ENCODE measurements at regions not wholly inside any gene's neighbourhood (a gene's known extent, or its start where the extent isn't known, plus 50 kb on each side); places are given as distances from the start of the nearest gene placed in this dataset.

DNA sequence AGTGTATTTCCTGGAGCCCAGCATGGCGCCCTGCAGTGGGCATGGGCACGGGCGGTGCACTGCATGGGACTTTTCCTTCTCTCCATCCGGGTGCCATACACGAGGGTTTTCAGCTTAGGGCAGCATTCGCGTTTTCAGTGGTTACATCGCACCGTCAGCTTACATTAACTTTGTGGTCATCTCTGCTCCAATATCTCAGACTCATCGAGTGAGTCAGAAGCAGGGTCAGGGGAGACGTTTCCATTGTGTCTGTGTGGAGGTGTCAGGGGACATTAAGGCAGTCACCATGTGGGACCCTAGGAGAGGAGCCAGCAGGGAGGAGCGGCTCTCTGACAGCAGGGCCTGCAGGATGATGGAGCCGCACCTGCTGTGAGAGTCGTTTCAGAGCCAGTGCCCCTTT is 541.0 kb downstream of the FGF9 start:
- Histone ChIP-seq H2AFZ (ENCODE audit: low read depth, low read length) (no peak overlapping the region), H3K9me1 (replicated peaks; ENCODE audit: control insufficient read depth, extremely low read depth, insufficient read depth, low read length) (no peaks in the 10 kb centered on the region), H3K9ac (replicated peaks; ENCODE audit: extremely low read depth, insufficient read depth, low read length) (no peak overlapping the region), H3K4me2 (ENCODE audit: insufficient read depth, low read length) (no peak overlapping the region), H3K36me3 (ENCODE audit: control insufficient read depth in 2 of 2, extremely low read depth in 1 of 2, insufficient read depth in 2 of 2, low read length in 2 of 2) (no peaks in the 10 kb centered on the region), H3K27ac (ENCODE audit: insufficient read depth, low read depth, low read length) (no peak overlapping the region), H3K27me3 (ENCODE audit: control insufficient read depth in 2 of 2, insufficient read depth in 2 of 2, low read length in 2 of 2) (no peaks in the 10 kb centered on the region), H3K4me3 (replicated peaks in 1 of 3; ENCODE audit: insufficient read depth in 1 of 3, low read depth in 1 of 3, low read length in 3 of 3) (no peak overlapping the region), H4K20me1 (replicated peaks; ENCODE audit: control insufficient read depth, extremely low read depth, insufficient read depth, low read length) (no peaks in the 10 kb centered on the region), H3K79me2 (ENCODE audit: control insufficient read depth, insufficient read depth, low read length) (no peaks in the 10 kb centered on the region), H3K9me3 (replicated peaks; ENCODE audit: control insufficient read depth, insufficient read depth, low read length) (peaks cover 17% of the 10 kb centered on the region), H3K4me1 (ENCODE audit: control insufficient read depth, extremely low read depth, insufficient read depth, low read length) (no peaks in the 10 kb centered on the region)
- FAIRE-seq: no peak
- DNase-seq (ENCODE audit: low read depth, low spot score): no peak
- TF ChIP-seq EZH2 (IDR thresholded peaks at IDR 0.05; ENCODE audit: borderline replicate concordance, low read depth, low read length, severe bottlenecking) (no peak), MYC (IDR thresholded peaks at IDR 0.05; ENCODE audit: low read depth, low read length) (no peak), POLR2AphosphoS5 (IDR thresholded peaks at IDR 0.05; ENCODE audit: insufficient read depth, low read depth, low read length) (no peak), JUN (IDR thresholded peaks at IDR 0.05; ENCODE audit: borderline replicate concordance, insufficient read depth, insufficient read length, low read depth) (no peak), POLR2A (IDR thresholded peaks at IDR 0.05; ENCODE audit: low read depth, low read length) (no peak), FOS (IDR thresholded peaks at IDR 0.05; ENCODE audit: borderline replicate concordance, insufficient read depth, low read length) (no peak), GATA2 (IDR thresholded peaks at IDR 0.05; ENCODE audit: insufficient read depth, insufficient read length, low read depth, low read length) (no peak)
- TF ChIP-seq, protein P1, sequence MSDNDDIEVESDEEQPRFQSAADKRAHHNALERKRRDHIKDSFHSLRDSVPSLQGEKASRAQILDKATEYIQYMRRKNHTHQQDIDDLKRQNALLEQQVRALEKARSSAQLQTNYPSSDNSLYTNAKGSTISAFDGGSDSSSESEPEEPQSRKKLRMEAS (IDR thresholded peaks at IDR 0.05; ENCODE audit: insufficient read depth, insufficient read length): no peak
- TF ChIP-seq, protein P2, sequence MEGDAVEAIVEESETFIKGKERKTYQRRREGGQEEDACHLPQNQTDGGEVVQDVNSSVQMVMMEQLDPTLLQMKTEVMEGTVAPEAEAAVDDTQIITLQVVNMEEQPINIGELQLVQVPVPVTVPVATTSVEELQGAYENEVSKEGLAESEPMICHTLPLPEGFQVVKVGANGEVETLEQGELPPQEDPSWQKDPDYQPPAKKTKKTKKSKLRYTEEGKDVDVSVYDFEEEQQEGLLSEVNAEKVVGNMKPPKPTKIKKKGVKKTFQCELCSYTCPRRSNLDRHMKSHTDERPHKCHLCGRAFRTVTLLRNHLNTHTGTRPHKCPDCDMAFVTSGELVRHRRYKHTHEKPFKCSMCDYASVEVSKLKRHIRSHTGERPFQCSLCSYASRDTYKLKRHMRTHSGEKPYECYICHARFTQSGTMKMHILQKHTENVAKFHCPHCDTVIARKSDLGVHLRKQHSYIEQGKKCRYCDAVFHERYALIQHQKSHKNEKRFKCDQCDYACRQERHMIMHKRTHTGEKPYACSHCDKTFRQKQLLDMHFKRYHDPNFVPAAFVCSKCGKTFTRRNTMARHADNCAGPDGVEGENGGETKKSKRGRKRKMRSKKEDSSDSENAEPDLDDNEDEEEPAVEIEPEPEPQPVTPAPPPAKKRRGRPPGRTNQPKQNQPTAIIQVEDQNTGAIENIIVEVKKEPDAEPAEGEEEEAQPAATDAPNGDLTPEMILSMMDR (IDR thresholded peaks at IDR 0.05; ENCODE audit: extremely low read depth in 1 of 2, insufficient read depth in 1 of 2, low read depth in 1 of 2, low read length in 2 of 2): no peak
- no TSS peak for BruUV-seq (replicated peaks)
- ChIA-PET CTCF (no interaction called here), POLR2A (no interaction called here)
- intact Hi-C loops (cut with micrococcal nuclease) (no loop called here), dilution Hi-C loops (cut with MboI; ENCODE audit: extremely low pct_ligation_motif_present, low sequenced_read_pairs) (no loop called here)

All from endothelial cell of umbilical vein (primary cell).